Hematopoietic multipotent progenitor cell treated with erythropoietin and hydrocortisone succinate and interleukin-3 and kit ligand, for 8 days (in vitro differentiated cells): ENCODE measurements at regions not wholly inside any gene's neighbourhood (a gene's known extent, or its start where the extent isn't known, plus 50 kb on each side); places are given as distances from the start of the nearest gene placed in this dataset.
"Not testable (repeated sequence)": the region's sequence is repeated elsewhere in the genome, so short reads cannot be mapped to it uniquely, and the experiment has no call there.

Experiments
- DNase-seq: peaks from one replicate; pipeline ENCODE4 v3.0.0-alpha.2; 2015

DNA sequence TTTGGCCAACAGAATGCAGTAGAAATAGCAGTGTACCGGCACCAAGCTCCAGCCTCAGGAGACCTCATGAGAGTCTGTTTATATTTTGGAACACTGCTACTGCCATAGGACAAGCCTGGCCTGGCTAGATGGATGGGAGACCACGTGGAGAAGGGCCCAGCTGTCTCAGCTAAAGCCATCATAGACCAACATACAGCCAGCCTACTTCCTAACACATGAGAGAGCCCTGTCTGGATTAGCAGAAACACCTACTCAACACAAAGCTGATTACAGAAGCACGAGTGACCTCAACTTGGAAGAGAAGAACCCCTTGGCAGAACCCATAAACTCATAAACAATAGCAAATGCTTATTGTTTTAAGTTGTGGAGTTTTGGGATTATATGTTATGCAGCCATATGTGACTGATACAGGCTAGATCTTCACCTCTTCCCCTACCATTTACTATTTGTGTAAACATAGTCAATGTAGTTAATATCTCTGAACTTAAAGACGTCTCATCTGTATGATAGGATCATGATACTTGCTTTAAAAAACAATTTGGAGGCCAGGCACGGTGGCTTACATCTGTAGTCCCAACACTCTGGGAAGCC, 199.4 kb upstream of the ZNF217 start:
- no peak for DNase-seq

GRCh38 chr20:53789989-53790675, 196.5 kb upstream of the ZNF217 start:
- DNase-seq: no peak

DNA sequence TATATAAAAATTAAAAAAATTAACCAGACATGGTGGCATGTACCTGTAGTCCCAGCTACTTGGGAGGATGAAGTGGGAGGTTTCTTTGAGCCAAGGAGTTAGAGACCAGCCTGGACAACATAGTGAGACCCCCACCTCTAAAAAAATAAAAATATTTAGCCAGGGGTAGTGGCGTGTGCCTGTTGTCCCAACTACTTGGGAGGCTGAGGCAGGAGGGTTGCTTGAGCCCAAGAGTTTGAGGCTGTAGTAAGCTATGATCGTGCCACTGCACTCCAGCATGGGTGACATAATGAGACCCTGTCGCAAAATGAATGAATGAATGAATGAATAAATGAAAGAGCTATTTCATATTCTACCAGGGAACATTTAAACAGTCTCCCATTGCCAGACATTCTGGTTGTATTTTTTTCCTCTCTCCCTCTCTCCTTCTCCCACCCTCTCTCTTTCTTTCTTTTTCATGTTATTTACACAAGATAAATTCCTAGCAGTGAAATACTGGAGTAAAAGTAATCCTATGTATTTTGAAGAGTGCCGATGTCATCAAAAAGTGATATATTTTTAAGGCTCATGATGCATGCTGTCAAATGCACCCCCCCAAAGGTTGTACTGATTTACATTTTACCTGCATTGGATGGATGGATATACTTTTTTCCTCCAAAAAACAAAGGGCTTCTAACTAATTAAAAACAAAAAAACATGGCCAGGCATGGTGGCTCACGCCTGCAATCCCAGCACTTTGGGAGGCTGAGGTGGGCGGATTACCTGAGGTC, 194.8 kb upstream of the ZNF217 start:
- DNase-seq: no peak

DNA sequence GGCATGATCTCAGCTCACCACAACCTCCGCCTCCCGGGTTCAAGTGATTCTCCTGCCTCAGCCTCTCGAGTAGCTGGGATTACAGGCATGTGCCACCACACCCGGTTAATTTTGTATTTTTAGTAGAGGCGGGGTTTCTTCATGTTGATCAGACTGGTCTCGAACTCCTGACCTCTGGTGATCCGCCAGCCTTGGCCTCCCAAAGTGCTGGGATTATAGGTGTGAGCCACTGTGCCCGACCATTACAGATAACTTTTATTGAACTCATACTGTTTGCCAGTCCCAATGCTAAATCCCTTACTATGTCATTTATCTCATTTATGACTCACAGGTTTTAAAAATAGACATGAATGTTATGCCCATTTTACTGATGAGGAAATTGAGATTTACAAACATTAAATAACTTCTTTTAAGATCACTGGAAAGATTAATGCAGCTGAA, 193.9 kb upstream of the ZNF217 start:
- not testable (repeated sequence) for DNase-seq

DNA sequence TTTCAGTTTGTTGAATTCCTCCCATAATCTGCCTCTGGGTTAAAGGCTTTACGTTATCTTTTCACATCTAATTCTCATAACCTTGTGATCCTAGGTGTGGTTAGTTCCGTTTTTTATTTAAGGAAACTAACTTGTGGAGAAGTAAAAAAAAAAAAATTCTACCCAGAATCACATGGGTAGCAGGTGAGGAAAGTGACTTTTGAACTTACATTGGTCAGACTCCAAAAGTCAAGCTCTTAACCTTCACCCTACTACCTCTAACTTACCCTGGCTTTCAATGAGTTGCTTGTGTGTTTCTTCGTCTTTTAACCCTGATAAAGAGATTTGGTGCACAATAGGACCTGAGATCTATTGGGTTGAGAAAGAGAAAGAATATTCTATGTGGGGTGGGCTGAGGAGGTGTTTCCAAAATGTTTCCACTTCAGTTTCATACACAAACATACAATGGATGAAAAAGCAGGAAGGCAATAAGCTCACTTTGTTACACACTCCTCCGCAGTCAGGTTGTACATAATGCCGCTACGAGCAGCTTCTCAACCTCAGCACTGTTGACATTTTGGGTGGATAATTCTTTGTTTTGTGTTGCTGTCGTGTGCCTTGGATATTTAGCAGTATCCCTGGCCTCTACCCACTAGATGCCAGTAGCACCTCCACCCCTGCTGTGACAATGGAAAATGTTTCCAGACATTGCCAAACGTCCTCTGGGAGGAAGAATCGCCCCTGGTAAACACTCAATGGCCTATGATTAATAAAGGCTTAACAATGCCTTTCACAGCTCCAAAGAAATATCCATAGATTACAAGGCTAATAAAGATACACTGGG, 193.0 kb upstream of the ZNF217 start:
- no peak for DNase-seq

DNA sequence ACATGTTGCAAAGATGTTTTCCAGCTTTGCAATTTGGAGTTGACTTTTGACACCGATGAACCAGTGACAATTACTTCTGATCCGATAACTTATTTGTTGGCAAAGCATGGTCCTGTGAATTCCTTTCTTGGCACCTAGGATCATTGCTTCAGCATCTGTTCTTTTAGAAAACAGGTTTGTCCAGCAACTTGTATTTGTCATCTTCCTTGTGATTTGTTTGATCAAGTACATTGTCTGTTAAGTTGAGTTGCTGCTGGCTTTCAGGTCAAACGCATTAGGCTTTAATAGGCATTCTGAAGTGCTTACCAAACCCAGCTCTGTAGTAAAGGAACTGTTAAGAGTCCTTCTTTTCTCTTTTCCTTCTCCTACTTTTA, 192.4 kb upstream of the ZNF217 start:
- DNase-seq: no peak

GRCh38 chr20:53785320-53785719, 191.7 kb upstream of the ZNF217 start:
- DNase-seq: no peak

DNA sequence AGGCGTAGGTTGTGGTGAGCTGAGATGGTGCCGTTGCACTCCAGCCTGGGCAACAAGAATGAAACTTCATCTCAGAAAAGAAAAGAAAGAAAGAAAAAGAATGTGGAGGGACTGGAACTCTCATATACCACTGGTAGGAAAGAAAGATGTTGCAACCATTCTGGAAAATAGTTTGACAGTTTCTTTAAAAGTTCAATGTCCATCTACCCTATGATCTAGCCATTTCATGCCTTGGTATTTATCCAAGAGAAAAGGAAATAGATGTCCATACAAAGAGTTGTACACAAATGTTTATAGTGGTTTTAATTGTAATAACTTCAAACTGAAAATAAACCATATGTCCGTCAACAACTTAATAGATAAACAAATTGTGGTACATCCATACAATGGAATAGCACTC, 190.1 kb upstream of the ZNF217 start:
- DNase-seq: no peak

- no peak for DNase-seq
These were observed 189.1 kb upstream of the ZNF217 start for GRCh38 chr20:53782612-53783246.

- DNase-seq: no peak
These were observed 186.2 kb upstream of the ZNF217 start for GRCh38 chr20:53779822-53780221.

DNA sequence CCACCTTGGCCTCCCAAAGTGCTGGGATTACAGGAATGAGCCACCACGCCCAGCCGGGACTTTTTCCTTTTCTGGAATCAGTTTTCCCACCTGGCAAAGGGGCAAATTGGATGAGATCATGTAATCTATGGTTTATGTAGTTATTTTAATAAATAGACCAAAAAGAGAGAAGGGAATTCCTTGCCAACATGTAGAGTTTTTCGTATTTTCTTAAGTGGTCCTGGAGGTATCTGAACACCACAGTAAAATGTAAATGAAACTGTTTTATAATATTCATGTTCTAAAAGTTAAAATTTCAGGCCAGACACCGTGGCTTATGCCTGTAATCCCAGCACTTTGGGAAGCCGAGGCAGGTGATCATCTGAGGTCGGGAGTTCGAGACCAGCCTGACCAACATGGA, 185.1 kb upstream of the ZNF217 start:
- no peak for DNase-seq

DNA sequence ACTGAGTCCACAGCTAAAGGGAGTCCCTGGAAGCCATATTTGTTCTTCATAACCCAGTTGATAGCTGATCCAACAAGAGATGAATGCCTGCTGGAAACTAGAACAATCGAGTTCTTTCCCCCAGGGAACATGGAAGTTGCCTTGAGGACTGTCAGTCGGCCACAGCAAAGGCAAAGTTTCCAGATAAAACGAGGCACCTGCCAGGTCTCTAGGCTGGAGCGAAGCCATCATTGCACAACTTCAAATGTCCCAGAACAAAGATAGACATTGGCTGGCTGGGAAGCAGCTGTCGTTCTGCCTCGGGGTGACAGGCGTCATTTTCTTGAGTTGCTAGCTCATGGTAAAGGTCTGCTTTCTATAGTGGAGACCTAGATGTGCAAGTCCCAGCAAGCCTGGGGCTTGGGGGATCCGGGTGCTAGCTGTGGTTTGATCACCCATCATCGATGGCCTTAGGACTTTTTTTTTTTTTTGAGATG, 184.4 kb upstream of the ZNF217 start:
- DNase-seq: no peak

GRCh38 chr20:53777402-53777801, 183.8 kb upstream of the ZNF217 start:
- not testable (repeated sequence) for DNase-seq

DNA sequence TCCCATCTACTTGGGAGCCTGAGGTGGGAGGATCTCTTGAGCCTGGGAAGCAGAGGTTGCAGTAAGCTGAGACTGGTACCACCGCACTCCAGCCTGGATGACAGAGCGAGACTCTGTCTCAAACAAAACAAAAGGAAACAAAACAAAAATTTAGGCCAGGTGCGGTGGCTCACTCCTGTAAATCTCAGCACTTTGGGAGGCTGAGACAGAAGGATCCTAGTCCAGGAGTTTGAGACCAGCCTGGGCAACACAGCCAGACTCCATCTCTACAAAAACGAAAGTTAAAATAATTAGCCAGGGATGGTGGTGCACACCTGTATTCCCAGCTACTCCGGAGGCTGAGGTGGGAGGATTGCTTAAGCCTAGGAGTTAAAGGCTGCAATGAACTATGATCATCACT, 183.2 kb upstream of the ZNF217 start:
- DNase-seq: no peak

DNA sequence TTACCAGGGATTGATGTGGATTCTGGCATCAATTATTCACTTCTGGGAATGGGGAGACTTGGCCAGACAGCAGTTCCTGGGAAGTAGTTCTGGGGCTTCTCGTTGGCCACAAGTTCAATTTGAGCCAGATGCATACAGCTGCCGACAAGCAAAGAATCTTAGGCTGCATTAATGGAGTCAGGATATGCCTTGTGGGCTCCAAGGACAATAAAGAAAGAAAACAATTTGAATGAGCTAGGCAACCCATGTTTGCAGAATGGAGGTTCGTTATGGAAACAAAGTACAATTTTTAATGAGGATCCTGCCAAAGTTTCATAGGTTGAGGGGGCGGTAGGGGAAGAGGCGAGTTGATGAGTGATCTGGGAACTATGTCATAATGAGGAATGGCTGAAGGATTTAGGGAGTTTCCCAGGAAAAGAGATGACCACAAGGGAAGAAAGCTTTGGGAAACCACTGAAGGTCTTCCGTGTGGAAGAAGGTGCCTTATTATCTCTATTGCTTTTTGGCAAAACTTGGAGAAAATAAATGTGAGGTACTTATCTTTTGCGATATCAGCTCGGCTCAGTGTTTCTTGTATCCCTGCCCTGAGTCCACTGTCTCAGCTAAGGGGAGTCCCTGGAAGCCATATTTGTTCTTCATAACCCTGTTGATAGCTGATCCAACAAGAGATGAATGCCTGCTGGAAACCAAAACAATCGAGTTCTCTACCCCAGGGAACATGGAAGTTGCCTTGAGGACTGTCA, 181.0 kb upstream of the ZNF217 start:
- DNase-seq: no peak

- no peak for DNase-seq
These were observed 180.3 kb upstream of the ZNF217 start for GRCh38 chr20:53773792-53774401.

- DNase-seq: not testable (repeated sequence)
These were observed 179.6 kb upstream of the ZNF217 start for GRCh38 chr20:53773066-53773791.

GRCh38 chr20:53769041-53769440, 175.4 kb upstream of the ZNF217 start:
- no peak for DNase-seq

DNA sequence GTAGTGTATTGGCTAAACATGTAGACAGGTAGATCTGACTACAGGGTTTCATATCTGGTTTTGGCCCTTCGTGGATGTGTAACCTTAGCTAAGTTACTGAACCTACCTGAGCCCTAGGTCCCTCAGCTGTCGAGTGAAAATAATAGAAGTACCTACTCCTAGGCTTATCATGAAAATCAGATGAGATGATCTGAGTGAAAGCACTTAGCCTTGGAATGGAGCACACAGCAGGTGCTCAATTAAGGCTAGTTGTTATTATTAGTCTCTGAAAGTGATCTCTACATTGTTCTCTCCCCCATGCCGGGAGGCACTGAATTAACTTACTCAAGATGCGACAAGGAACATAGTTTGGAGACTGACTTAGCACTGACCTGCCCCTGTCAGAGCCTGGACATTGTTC, 174.7 kb upstream of the ZNF217 start:
- no peak for DNase-seq

- DNase-seq: peak; percentile 65
These were observed 173.7 kb upstream of the ZNF217 start for GRCh38 chr20:53767206-53767930.
